GM19240 (cell line): ENCODE measurements at regions not wholly inside any gene's neighbourhood (a gene's known extent, or its start where the extent isn't known, plus 50 kb on each side); places are given as distances from the start of the nearest gene placed in this dataset.

ENCODE experiments used
- DNase-seq: peaks from one replicate; pipeline ENCODE4 v3.0.0; 2011; ENCODE audit warnings: low spot score; ENCODE audit not compliant: insufficient read length

DNA sequence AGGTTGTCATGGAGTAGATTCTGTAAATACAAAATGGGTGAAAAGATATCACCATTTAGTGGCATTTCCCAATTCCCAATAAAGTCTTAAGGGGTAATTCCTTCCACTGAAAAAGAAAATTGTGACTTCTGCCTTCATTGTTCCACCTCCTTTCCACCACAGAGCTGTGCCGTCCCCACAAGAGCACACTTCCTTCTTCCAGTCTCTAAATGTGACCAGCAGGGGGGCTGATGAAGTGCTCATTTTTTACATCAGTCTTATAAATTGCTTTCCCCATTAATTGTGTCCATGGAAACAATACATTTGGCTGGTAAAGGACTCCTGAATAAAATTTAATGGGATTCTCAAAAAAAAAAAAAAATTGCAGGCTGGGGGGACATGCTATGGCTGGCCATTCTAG lies 260.8 kb upstream of the PSMD7 start:
- DNase-seq: peak; percentile 6

DNA sequence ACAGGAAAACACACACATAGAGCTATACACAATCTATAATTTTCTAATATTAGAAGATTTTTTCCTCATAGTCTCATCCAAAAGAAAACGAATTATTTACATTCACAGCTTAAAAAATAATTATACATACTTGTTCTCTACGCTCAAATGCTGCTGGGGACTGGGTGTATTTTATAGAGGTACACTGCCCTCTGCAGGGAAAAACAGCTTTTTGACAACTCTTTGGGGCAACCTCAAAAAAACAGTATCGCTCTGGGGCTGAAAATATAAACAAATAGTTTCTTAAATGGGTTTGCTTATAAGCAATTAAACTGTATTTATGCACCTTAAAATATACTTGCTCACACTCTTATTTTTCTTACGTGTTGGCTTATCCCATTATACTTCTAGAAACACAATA lies 261.8 kb upstream of the PSMD7 start:
- no peak for DNase-seq

DNA sequence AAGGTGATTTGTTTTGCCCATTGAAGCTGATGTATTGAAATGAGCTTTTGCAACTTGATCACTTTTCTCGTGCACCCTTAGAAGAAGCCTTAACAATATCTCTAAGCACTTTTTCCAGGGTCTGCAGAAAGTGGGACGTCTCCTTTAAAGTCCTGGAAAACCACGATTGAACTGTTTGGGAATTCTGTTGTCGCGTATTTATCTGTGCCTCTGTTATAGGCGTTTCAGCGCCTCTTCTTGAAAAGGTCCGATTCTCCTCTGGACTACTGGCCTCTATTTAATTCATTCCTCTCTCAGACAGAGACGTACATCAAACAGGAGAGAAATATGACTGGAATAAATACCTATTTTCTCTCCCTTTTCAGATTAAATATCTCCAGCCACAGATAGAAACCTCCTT lies 262.4 kb upstream of the PSMD7 start:
- no peak for DNase-seq

DNA sequence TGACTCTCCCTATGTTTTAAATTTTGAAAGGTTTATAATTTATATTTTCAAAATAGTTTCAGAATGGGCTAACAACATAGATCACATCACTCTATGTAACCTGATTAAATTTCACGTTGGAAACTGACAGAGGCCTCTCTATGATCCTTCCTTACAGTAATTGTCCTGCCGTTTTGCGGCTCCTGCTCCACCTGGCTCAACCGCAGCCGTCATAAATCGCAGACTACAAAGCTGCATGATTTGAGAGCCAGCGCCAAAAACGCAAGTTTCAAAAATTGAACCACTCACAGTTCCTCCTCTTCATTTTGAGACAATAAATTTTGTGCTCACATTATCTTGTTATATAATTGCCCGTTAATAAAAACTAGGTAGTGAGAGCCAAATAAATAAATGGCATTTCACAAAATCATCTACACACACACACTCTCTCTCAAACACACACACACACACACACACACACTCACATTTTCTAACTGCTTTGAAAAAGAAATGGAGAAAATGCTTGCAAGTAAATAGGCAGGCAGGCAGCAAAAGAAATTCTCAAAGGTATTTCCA lies 263.1 kb upstream of the PSMD7 start:
- no peak for DNase-seq

DNA sequence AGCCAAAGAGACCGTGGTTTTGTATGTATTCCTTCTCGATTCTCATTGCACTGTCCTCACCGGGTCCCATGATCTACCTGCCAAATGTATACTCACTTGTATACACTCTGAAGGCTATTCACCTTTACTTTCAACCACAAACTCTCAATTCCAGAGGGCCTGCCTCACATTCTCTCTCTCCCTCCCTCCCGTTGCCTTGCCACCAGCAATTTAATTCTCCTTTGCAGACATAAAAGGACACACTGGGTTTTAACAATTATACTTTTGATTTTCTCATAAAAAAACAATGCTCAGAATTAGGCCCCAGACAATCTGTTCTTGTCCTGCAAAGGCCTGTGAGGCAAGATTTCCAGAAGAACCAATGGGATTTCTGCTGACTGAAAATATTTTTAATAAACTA lies 265.1 kb upstream of the PSMD7 start:
- no peak for DNase-seq

DNA sequence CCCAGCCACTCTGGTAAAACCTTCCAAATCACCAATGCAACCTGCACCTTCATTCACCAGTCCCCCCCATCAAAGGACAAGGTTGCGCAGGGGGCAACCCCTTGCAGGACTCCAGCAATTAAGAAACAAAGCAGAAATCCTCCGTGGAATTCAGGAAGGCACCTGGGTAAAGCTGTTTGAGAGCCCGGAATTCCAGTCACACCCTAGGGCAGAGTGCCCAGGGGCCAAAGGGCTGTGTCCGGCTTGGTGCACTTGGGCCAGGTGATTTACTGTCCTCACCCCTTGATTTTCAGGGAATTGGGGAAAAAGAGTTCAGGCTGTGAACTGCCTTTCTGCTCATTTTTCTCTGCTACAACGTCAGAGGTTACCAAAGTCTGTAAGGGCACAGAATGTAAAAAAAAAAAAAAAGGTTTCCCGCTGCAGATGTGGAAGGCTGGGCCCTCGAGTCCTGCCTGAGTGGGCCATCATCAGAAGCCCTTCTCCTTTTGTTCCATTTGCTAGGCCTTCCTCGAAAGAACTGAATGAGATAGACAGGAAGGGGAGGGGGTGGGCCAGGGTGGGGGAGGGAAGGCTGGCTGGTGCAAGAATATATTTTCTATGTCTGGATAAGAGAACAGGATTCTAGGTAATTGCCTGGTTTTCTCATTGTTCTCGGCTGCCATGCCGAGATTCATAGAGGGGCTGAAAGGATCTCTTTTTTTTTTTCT lies 266.5 kb upstream of the PSMD7 start:
- DNase-seq: no peak

DNA sequence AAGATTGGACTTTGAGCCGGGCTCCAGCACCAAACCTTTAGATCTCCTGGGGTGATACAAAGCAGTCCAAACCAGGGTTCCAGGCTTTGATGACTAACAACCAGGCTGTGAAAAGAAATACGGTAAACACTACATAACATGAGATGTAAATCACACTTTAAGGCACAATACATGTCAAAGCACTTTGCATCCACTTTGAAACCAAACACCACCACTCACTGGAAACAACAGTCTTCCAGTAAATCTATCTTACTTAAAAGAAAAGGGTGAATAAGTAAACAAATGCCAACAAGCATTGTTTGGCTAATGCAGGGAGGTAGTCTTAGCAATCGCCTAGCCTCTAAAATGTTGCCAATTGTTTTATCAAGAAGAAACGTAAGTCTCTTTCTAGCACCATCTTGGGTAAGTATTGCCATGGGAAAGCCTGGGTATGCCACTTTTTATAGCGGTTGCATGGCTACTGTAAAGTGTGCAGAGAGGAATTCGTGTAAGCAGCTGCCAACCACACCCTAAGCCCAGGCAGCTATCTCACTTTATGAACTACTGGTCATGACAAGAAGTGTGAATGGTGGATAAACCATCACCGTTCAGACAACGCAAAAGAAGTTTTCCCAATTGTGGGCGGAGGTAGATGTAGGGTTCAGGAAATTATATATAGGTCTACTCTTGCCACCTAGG lies 267.4 kb upstream of the PSMD7 start:
- no peak for DNase-seq

DNA sequence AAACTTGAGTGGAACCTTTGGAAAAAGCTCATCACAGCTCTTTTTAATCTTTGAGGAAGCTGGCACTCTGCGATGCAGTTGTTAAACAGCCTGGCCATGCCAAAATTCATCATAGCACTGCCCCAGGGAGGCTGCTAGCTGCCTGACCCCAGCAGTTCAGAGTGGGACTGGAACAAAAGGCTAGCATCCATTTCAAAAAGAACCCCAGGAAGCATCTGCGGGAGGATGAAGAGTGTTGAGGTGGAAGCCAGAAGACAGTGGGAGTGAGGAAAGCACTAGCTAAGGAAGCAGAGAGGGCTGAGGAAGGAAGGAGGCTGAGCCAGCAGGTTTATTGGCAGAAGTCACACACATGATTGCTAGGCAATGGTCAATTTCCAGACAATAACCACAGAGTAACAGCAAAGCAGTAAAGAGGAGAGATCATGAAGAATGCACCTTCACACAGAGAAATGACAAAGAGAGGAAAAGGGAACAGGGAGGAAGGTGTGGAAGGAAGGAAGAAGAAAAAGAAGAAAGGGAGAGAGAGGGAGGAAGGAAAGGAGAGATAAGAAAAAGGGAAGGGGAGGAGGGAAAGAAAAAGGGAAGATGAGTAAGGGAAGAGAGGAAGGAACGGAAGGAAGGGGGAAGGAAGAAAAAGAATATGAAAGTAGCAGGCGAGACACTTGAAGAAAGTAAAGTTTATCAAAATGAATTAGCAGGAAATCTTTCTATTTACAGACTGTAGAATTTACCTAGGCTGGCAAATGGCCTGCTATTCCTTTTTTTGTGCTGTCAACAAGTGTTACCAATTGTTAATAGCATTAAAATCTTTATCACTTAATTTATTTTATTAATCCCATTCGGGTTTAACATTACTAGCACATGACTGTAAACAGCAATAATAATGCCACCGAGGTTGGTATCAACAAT lies 270.0 kb upstream of the PSMD7 start:
- no peak for DNase-seq

DNA sequence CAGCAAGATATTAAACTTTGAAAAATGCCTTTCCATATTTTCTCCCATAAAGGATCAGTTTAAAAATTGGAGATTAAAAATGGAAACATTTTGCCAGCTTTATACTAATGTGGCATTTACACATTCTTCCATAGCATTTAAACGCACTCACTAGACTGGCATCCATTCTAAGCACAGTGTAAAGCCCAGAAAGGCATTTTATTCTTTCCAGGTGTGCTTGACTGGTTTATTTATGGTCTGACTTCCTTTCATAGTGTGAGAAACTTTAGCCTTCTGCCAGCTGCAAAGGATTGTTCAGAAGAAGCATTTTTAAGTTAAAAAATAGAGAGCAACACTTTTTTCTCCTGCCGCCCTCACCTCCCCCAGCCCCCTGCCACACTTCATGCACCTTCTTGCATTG lies 271.7 kb upstream of the PSMD7 start:
- DNase-seq: no peak

DNA sequence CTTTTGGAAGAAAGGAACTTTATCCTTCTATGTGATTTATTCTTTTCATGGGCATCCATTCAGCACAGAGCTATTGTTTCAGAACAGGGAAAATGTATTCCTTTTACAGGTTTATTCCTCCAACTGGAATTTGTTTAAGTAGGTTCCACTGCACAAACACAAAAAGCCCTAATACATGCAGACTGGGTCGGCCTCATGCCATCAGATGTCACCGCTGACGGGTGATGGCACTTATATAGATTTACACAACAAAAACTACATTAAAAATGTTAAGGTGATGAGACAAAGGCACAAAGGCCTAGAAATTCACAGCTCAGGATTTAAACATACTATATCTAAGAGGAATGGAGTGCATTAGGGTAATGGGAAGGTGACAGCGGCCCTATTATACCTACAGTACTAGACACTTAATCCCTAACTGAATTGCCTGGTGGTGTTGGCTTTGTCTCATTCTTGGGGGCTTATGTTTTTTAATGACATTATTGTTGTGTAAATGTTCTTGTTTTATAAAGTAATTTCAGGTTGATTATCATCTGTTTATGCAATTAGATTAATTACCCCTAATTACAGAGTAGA lies 276.4 kb upstream of the PSMD7 start:
- no peak for DNase-seq

DNA sequence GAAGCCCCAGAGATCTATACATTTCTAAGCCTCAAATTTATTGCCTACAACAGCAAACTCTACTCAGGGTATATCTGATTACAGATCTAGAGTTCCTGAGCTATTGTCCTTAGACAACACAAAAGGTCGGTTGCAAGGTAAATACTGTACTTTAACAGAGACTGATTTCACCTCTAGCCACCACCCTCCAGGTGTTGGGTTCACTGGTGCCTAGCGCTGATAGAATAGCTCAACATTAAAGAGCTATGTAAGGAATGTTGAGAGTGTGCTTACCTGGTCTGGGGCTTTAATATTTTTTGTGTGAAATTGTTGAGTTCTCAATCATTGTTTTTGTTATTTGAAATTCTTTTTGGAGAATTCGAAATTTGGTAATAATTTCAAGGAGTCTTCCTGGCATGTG lies 277.0 kb upstream of the PSMD7 start:
- no peak for DNase-seq

DNA sequence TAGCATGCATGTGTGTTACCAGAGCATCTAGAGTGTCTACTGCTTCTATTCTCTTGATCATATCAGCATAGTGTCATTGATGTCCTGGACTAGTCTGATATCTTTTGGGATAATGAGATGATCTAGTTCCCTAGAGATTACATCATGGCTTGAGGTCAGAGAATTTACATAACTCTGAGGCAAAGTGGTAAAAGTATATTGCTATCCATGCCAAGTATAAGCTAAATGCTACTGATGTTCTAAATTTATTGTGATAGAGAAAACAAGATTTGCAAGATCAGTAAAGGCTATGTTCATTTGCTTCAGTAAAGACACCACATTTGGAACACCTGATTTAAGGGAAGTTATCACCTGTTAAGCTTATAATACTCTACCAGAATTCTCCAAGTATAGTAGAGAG lies 280.7 kb upstream of the PSMD7 start:
- DNase-seq: no peak

DNA sequence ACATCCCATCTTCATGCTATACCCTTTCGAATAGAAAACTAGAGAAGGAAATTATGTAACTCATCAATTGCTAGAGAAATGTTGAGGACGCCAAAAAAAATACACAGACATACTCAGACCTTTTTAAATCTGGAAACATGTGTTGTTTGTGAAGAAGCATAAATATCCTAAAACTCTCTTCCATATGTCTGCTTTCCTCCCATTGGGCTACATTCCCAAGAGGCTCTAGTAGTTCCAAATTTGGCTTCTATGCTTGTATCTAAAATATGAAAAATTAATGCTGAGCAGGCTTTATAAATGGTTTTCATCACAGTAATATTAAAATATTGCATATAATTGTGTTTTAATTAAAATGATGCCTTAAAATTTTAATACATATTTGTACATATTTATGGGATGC lies 297.9 kb upstream of the PSMD7 start:
- no peak for DNase-seq

DNA sequence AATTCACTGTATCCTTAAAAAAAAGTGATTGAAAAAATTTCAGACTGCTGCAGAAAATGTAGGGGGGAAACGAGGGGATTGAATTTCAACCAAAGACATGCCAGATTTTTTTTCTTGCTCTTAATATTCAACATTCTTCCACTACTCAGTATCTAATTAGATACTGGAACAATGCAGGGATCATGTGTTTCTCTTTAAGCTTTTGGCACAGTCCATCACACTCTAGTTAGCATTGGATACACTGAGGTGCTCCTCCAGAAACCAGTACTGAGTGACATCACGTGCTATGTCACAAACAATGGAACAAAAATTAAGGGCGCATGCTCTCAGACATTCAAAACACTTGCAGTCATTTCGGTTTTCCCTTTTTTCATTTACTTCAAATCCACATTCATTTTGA lies 298.6 kb upstream of the PSMD7 start:
- DNase-seq: no peak

DNA sequence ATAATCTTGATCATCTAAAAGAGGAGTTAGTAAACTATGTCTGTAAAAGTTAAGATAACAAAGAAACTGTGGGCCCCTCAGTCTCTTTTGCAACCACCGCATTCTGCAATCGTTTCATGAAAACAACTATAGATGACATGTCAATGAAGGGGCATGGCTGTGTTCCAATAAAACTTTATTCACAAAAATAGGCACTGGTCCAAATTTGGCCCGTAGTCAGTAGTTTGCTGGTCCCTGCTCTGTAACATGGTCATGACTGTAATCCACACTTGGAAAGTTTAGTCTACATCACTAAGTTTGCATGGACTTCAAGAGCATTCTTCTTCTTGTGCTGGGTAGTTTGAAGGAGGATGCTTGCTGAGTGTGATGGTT lies 299.3 kb upstream of the PSMD7 start:
- no peak for DNase-seq

DNA sequence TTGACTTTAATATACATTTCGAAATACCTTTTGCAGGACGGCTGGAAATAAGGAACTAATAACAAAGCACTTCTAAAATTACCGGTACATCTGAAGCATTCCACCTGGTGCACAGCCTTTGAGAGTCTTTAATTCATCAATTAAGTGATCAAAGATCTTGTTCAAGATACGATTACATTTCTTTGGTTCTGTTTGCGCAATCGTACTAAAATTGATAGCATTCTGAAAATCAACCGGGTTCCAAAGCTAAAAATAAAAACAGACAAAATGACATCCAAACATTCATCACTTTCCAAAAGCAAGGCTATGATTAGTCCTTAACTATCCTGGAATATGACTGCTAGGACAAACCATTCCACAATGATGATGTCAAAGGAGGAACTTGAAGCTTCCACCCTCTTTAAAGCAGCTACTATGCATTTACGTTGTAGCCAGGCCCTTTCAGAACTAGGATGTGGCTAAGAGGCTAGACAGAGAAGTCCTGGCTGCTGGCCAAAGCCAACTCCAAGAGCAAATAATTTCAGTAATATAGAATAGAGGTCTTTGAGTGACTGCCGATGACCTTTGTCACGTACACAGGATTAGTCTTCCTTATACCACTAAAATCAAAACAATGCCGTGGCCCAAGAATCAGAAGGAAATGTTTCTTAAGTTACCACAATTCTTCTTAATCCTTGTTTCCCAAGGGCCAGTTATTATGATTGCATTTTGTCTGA lies 299.8 kb upstream of the PSMD7 start:
- DNase-seq: no peak

DNA sequence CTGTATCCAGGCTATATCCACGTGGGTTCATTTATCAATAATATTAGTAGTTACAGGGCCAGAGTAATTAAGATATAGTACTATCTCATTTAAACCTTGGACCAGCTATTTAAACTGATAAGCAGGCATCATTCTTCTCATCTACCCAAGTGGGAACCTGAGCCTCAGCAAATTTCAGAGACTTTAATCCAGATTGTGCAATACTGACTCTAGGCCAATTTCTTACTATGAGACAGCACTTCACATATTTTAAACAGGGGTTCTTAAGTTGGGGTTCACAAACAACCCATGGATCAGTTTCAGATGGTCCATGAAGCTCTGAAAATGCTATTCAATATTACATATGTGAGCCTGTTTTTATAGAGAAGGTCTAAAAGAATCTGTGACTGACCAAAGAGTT lies 302.7 kb upstream of the PSMD7 start:
- no peak for DNase-seq

DNA sequence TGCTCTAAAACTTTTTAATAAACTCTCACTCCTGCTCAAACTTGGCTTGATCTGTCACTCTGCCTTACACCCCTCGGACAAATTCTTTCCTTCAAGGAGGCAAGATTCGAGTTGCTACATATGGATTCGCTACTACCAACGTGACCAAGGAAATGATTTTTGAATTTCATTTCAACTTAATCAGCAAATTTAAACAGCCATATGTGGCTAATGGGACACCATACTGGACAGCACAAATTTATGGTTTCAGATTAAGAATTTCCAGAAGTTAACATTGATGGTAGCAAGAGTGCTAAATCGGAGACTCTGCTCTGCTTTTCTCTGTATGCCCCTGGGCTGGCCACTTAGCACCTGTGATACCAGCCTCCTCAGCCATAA lies 318.2 kb upstream of the PSMD7 start:
- DNase-seq: no peak

DNA sequence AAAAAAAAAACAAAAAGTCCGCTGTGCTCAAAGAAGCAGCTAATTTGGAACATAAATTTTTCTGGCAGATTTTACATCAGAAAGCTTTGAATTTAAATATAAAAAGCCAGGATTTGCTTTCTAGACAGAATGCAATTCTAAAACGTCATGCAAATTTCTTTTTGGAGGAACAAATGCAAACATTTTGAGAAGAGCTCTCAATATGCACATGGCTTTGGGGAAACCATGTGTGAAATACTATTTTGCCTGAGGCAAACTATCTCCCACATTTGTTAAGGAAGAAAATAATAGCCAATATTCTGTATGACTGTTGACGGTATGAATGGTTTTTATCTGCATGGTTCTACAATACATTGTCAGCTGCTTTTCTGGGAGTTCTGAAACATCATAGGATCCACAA lies 320.0 kb upstream of the PSMD7 start:
- no peak for DNase-seq

DNA sequence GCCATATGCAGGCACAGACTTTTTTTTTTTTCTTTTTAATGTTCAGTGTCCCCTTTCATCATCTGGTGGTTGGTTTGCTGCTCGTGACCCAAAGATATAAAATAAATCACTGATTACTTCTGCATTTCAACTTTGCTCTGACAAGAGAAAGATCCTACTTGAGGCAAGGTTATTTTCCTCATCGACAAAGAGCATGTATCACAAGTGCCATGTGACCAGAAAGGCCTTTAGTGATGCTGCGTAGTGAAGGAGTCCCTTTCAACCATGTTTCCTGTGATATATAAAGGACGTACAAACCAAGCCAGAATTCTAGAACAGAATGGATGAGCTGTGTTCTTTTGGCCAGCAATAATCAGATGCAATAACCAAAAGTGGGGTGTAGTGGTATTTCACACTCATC lies 323.4 kb upstream of the PSMD7 start:
- no peak for DNase-seq

DNA sequence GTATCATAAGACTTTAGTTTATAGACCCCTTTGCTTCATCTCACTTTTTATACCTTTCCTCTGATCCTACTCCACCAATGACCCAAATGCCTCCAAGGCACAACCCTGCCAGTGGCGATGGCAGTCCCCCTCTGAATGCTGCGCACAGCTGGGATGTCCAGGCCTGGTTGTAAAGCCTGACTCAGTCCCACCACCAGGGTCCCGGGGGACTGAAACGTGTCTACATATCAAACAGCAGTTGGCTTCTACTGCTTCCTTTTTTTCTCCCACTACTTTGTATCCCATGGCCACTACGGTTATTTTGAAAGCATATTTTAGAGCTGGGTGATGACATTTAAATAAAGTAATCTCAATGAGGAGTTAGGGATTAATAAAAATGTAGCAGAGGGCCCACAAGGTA lies 329.8 kb upstream of the PSMD7 start:
- DNase-seq: no peak
